ENCODE measurements at regions not wholly inside any gene's neighbourhood (a gene's known extent, or its start where the extent isn't known, plus 50 kb on each side); places are given as distances from the start of the nearest gene placed in this dataset.

GRCh38 chr2:165033402-165033801, 78.1 kb upstream of the SLC38A11 start:
- DNase-seq: no peak

GRCh38 chr2:165032559-165032958, 77.2 kb upstream of the SLC38A11 start:
- DNase-seq: no peak

GRCh38 chr2:165024199-165024598, 68.9 kb upstream of the SLC38A11 start:
- no peak for DNase-seq

- DNase-seq: no peak
Observed at GRCh38 chr2:165022781-165023180, 67.5 kb upstream of the SLC38A11 start.

- no peak for DNase-seq
Observed at GRCh38 chr2:165017966-165018596, 62.8 kb upstream of the SLC38A11 start.

GRCh38 chr2:165016772-165017411, 61.6 kb upstream of the SLC38A11 start:
- DNase-seq: peak; percentile 75

GRCh38 chr2:165015052-165015642, 59.8 kb upstream of the SLC38A11 start:
- peak; percentile 47 for DNase-seq

- no peak for DNase-seq
Observed at GRCh38 chr2:165013944-165014619, 58.8 kb upstream of the SLC38A11 start.

GRCh38 chr2:165011199-165011598, 55.9 kb upstream of the SLC38A11 start:
- DNase-seq: no peak

- DNase-seq: no peak
Observed at GRCh38 chr2:165010556-165010955, 55.2 kb upstream of the SLC38A11 start.

- no peak for DNase-seq
Observed at GRCh38 chr2:165009466-165009865, 54.1 kb upstream of the SLC38A11 start.

GRCh38 chr2:165008730-165009315, 53.5 kb upstream of the SLC38A11 start:
- no peak for DNase-seq

- no peak for DNase-seq
Observed at GRCh38 chr2:165007161-165007744, 51.9 kb upstream of the SLC38A11 start.
